ENCODE measurements at regions not wholly inside any gene's neighbourhood (a gene's known extent, or its start where the extent isn't known, plus 50 kb on each side); places are given as distances from the start of the nearest gene placed in this dataset.
A peak's percentile ranks its signal among the peaks of the same experiment; 100 is the strongest.
"Not testable (repeated sequence)": the region's sequence is repeated elsewhere in the genome, so short reads cannot be mapped to it uniquely, and the experiment has no call there.

DNA sequence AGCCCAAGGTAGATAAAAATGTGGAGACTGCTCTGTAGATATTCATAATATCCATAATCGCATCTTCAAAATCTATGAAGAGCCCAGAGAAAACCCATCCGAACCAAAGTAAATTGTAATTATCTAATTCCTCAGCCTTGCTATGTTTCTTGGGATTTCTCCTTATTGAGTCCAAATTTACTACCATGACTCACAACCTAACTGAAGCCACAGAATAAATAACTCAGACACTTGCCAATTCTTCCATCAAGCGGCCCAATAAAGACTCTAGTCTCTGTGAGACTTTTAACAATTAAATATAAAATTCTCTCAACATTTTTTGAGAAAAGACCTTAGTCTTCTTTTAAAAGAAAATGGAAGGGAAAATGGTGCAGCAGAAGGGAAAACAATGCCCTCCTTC lies 409.8 kb downstream of the DAD1 start:
- TF ChIP-seq, protein P1, sequence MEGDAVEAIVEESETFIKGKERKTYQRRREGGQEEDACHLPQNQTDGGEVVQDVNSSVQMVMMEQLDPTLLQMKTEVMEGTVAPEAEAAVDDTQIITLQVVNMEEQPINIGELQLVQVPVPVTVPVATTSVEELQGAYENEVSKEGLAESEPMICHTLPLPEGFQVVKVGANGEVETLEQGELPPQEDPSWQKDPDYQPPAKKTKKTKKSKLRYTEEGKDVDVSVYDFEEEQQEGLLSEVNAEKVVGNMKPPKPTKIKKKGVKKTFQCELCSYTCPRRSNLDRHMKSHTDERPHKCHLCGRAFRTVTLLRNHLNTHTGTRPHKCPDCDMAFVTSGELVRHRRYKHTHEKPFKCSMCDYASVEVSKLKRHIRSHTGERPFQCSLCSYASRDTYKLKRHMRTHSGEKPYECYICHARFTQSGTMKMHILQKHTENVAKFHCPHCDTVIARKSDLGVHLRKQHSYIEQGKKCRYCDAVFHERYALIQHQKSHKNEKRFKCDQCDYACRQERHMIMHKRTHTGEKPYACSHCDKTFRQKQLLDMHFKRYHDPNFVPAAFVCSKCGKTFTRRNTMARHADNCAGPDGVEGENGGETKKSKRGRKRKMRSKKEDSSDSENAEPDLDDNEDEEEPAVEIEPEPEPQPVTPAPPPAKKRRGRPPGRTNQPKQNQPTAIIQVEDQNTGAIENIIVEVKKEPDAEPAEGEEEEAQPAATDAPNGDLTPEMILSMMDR (IDR thresholded peaks at IDR 0.05; ENCODE audit: low read depth, low read length), result no peak
- H3K4me3 ChIP-seq (ENCODE audit: low read depth, low read length), result no peak overlapping the region
- no peak for DNase-seq (ENCODE audit: low read depth, low spot score)
- in situ Hi-C loops (cut with HindIII; ENCODE audit: low sequenced_read_pairs), result no loop called here

DNA sequence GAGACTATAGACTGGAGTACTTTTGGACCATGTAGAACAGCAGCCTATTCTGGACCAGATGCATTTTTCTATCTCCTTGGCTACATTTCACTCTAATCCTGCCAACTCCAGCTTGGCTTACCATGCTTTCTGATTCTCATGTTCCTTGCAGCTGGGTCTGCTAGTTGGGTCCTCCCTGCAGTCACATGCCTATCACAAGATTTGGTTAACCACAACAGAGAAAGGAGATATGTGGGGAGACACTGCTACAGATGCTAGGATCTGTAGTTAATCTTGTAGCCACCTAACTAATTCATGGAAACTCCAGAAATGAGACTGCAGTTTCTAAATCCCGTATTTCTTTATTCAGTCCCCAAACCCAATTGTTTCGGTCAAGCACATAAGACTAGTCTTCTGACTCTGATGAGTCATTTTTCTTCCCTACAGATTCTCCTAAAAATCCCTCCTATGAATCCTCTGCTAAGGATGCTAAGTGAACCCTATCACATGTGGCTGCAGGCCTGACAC lies 410.6 kb downstream of the DAD1 start:
- DNase-seq (ENCODE audit: low read depth, low spot score), result peak; percentile 8
- in situ Hi-C loops (cut with HindIII; ENCODE audit: low sequenced_read_pairs), result no loop called here
- TF ChIP-seq, protein P1 (IDR thresholded peaks at IDR 0.05; ENCODE audit: low read depth, low read length), result no peak

DNA sequence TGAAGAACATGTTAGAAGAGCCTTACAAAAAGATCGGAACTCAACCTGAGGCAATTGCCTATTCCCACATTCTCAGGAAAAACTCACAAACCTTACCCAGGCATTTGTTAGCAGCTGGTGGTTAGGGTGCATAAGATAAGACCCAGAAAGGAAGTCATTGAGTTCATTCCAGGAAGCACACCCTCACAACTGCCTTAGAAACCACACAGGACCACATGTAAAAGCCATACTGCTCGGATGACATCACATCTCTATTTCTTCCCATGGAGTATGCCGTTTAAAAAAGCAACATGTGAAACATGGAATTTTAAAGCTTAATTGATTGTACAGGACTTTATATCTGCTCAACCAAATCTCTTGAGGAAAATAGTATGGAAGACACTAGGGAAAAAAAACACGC lies 411.2 kb downstream of the DAD1 start:
- TF ChIP-seq, protein P1 (IDR thresholded peaks at IDR 0.05; ENCODE audit: low read depth, low read length), result no peak
- in situ Hi-C loops (cut with HindIII; ENCODE audit: low sequenced_read_pairs), result no loop called here
- H3K4me3 ChIP-seq (ENCODE audit: low read depth, low read length), result no peak overlapping the region
- DNase-seq (ENCODE audit: low read depth, low spot score), result peak; percentile 20

More for the DNA sequence above, 410.6 kb downstream of the DAD1 start:
- no peak overlapping the region for H3K4me3 ChIP-seq (ENCODE audit: low read depth, low read length)

DNA sequence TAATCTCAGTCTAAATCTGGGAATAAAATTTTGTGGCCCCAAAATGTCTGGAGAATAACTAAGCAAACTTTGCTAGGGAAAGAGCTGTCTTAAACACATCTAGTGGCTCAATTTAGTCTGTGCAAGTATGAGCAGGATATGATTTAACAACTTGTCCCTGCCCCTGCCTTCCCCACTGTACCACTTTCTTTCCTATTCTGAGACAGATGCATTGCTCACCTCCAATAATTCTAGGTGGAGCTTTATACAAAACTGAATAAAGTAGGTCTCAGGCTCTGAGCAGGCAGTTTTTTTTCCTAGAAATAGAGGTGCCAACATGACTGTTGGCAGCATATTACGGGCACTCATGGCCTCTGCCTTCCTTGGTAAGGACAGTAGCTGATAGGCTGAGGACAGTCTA lies 412.1 kb downstream of the DAD1 start:
- H3K4me3 ChIP-seq (ENCODE audit: low read depth, low read length), result no peak overlapping the region
- TF ChIP-seq, protein P1 (IDR thresholded peaks at IDR 0.05; ENCODE audit: low read depth, low read length), result no peak
- no peak for DNase-seq (ENCODE audit: low read depth, low spot score)
- in situ Hi-C loops (cut with HindIII; ENCODE audit: low sequenced_read_pairs), result no loop called here

DNA sequence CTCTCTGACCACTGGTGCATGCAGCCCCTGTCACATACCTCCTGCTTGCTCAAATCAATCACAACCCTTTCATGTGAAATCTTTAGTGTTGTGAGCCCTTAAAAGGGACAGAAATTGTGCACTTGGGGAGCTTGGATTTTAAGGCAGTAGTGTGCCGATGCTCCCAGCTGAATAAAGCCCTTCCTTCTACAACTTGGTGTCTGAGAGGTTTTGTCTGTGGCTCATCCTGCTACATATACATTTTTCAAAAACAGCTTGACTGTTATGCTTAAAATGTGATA lies 413.8 kb downstream of the DAD1 start:
- DNase-seq (ENCODE audit: low read depth, low spot score); H3K4me3 ChIP-seq (ENCODE audit: low read depth, low read length); in situ Hi-C loops (cut with HindIII; ENCODE audit: low sequenced_read_pairs): not testable (repeated sequence)

DNA sequence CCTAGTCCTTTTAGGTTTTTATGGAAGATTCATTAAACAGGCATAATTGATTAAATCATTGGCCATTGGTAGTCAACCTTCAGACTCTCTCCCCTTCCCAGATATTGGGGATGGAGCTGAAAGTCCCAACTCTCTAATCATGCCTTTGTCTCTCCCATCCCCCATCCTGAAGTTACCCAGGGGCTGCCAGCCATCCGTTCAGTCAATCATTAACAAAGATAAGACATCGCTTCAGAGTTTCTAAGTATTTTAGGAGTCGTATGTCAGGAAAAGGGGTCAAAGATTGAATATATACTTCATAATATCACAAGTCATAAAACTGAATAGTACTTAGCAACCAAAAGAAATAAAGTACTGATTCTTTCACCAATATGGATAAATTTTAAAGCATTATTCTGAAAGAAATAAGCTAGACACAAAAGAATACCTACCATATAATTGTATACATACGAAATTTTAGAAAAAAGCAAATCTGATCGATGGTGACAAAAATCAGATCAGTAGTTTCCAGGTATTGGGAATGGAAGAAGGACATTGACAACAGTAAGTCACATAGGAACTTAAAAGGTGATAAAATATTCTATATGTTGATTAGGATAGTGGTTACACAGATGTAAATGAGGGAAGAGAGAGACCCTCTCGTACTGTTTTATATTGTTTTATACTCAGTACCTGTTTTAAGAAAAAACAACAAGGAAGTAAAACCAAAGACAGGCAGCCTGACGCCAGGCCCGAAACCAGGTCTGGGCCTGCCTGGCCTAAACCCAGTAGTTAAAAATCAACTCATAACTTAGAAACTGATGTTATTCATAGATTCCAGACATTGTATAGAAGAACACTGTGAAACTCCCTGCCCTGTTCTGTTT lies 414.4 kb downstream of the DAD1 start:
- TF ChIP-seq, protein P1 (IDR thresholded peaks at IDR 0.05; ENCODE audit: low read depth, low read length), result no peak
- no peak overlapping the region for H3K4me3 ChIP-seq (ENCODE audit: low read depth, low read length)
- in situ Hi-C loops (cut with HindIII; ENCODE audit: low sequenced_read_pairs), result no loop called here
- no peak for DNase-seq (ENCODE audit: low read depth, low spot score)

DNA sequence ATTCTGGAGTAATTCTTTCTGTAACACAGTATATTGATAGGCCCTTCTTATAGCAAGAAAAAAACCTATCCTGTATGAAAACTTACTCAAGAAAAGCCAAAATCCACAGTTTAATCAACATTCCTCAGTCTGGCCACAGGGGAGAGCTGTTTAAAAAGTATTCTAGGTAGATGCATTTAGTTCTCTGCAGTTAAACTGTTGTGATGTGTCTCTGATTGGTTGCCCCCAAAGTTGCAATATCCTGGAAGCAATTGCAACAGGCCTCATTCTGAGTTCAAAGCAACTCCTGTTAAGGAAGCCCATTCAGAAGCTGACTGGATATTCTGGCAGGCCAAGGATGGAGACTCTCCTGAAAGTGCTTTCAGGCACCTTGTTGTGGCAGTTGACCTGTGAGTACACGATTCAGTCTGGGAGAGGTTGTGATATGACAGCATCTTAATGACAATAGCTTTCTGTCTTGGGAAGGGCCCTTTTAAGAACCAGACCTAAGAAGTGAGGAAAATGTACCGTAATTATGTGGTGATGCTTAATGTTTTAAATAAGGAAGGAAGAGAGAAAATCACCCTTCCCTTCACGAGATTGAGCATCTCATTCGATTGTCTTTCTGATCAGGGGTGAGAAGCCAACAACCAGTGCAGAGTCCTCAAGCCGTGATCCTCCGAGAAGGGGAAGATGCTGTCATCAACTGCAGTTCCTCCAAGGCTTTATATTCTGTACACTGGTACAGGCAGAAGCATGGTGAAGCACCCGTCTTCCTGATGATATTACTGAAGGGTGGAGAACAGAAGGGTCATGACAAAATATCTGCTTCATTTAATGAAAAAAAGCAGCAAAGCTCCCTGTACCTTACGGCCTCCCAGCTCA lies 420.7 kb downstream of the DAD1 start:
- in situ Hi-C loops (cut with HindIII; ENCODE audit: low sequenced_read_pairs), result no loop called here
- peak; percentile 41 for DNase-seq (ENCODE audit: low read depth, low spot score)
- TF ChIP-seq, protein P1 (IDR thresholded peaks at IDR 0.05; ENCODE audit: low read depth, low read length), result peak; percentile 19
- H3K4me3 ChIP-seq (ENCODE audit: low read depth, low read length), result no peak overlapping the region

All from astrocyte of the spinal cord (primary cell).